ENCODE measurements at regions not wholly inside any gene's neighbourhood (a gene's known extent, or its start where the extent isn't known, plus 50 kb on each side); places are given as distances from the start of the nearest gene placed in this dataset.

DNA sequence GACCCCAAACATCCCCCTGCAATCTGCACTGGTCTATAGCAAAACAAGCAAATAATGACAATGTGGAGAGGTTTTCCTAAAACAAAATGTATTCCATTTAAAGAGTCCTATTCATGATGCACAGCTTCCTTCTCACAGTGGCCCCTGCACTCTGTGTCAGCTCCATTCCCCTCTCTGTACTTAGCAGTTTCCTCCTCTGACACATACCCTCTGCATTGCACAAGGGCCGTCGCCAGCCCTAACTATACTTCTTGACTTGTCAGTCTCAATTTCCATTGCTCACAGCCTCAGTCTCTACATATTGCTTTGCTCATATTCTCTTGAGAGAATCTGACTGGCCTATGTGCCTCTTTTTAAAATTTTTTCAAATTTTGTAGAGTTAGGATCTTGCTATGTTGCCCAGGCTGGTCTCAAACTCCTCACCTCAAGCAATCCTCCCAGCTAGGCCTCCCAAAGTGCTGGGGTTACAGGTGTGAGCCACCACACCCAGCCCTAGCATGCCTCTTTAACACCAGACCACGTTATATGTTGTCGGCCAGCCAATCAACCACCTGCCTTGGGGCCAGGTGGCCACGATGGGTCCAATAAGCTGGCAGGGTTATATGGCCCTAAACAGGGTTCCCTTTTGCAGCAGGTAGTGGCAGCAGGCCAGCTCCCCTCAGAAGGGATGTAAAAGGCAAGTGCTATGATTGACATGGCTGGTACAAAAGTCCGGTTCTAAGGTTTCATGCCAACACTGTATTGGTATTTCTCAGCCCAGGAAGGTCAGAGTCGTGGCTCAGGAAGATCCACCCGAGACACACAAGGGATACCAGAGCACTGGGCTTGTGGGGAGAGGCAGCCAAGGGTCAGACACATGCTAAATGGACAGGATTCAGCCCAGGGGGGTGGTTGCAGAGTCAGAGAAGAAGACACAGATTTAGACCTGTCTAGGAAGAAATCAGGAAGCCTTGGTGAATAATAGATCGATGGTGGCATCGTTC lies 59.0 kb upstream of the SMAD3 start:
- DNase-seq, result no peak

DNA sequence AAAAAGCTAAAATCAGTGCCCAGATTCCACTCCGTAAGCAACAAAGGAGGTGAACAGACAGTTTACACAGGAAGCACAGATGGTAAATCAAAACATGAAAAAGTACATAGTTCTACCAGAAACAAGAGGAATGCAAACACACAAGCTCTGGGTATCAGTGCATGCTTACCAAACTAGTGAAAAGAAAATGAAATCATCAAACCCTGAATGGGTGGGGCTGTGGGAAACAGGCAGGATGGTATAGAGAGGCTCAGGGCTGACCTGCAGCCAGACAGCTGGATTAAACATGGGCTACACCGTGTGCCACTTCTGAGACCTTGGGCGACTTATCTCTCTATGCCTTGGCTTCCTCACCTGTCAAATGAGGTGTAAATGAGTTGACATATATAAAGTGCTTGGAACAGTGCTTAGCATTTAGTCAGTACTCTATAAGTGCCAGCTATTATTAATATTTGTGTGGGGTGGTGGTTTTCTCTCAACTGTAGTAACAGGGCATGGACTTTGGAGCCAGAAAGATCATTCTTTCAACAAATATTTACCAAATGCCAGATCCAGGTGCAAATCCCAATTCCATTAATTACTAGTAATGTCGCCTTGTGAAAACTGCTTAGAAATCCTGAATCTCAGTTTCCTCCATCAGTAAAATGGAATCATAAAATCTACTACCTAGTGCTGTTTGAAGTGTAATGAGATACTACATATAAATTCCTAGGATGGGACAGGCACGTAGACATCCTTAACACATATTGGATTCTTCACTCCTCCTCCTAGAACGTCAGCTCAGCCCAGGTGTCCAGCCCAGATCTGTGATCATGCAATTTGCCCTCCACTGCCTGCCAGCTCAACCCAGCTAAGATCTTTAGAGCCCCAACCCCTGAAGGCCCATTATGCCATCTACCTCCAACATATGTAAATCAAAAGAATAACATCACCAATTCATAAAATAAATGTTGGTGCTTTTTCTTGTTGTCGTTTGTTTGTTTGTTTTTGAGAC lies 55.5 kb upstream of the SMAD3 start:
- DNase-seq, result no peak

DNA sequence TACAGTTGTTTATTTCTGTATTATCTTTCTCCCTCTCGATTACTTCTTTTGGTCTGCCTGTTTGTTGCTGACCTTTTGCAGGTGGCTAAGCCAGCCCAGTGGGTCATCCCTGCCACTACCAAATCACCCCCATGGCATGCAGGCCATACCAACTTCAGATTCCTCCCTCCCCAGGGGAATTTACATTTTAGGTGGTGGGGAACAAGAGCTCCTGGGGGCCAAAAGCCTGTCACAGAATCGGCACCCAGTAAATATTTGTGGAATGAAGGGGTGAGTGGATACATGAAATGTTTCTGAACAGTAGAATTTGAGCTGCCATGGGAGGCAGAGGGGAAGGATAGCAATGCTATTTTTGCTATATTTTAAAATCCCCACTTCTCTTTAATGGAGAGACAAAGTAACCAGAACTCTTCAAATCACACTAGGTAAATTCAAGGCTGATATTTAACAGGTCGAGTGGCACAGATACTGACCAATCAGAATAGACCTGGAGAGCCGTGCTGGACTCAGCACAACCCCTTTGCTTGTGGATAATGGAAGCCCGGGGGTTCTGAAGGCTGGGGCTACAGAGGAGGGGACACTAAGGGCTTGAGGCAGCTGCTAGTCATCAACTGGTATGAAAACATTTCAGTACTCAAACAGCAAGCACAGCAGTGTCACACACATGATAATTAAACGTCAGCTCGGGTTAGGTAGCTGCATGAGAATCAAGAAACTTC lies 54.3 kb upstream of the SMAD3 start:
- no peak for DNase-seq

DNA sequence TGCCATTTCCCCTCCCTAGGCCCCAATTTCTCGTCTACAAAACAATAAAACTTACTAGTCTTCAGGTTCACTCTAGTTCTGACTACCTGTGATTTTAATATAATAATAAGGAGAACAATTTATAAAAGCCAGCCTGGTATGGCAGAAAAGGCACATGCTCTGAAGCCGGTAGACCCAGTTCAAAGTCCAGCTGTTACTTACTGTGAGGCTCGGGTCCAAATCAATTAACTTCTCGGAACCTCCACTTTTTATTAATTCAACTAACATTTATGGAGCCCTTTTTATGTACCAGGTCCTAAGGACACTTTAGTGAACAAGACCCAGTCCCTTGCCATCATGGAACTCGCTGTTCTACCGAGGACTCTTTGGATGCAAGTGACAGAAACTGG lies 53.8 kb upstream of the SMAD3 start:
- no peak for DNase-seq

DNA sequence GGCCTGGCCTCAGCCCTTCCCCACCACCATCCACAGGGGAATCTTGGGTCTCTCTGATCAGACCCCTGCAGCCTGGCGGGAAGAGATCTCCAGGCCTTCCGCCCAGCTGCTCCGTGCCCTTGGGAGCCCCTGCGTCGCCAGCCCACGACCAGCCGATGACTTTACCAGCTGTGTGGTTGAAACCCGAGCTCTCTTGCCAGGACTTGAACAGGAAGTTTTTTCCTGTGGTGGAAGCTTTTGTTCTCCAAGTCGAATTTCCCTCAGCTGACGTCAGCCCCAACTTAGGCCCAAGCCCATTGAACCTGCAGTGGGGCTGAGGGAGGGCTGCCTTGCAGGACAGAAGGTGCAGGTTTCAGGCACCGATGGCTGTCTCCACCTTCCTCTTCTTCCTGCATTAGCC lies 51.7 kb upstream of the SMAD3 start:
- DNase-seq, result no peak
